H9 (cell line): ENCODE measurements at regions not wholly inside any gene's neighbourhood (a gene's known extent, or its start where the extent isn't known, plus 50 kb on each side); places are given as distances from the start of the nearest gene placed in this dataset.

Experiments
- DNase-seq: peaks from one replicate; pipeline ENCODE4 v3.0.0-alpha.2; 2017
- H2AFZ ChIP-seq: one replicate; pipeline ENCODE4 v1.6.1; 2013; ENCODE audit warnings: mild to moderate bottlenecking, low read length, control low read depth, moderate library complexity
- H2AK5ac ChIP-seq: 2 replicates; pipeline ENCODE4 v1.6.1; 2013; ENCODE audit warnings: low read length, control low read depth, mixed read lengths; ENCODE audit not compliant: insufficient read length
- H2BK120ac ChIP-seq: one replicate; pipeline ENCODE4 v1.6.1; 2013; ENCODE audit warnings: low read depth, mild to moderate bottlenecking, low read length, control low read depth, inconsistent platforms; ENCODE audit not compliant: poor library complexity, severe bottlenecking
- H2BK12ac ChIP-seq: 2 replicates; pipeline ENCODE4 v1.6.1; 2013; ENCODE audit warnings: low read length, control low read depth, mixed read lengths, low read depth; ENCODE audit not compliant: insufficient read length
- H2BK15ac ChIP-seq: 2 replicates; pipeline ENCODE4 v1.6.1; 2013; ENCODE audit warnings: low read depth, low read length, control low read depth
- H2BK20ac ChIP-seq: one replicate; pipeline ENCODE4 v1.6.1; 2013; ENCODE audit warnings: low read depth, mild to moderate bottlenecking, low read length, control low read depth, inconsistent platforms; ENCODE audit not compliant: poor library complexity, severe bottlenecking
- H2BK5ac ChIP-seq: 2 replicates; pipeline ENCODE4 v1.6.1; 2013; ENCODE audit warnings: low read length, control low read depth, mixed read lengths; ENCODE audit not compliant: insufficient read length
- H3K14ac ChIP-seq: 2 replicates; pipeline ENCODE4 v1.6.1; 2013; ENCODE audit warnings: low read length, control low read depth; ENCODE audit not compliant: insufficient read depth
- H3K18ac ChIP-seq: 2 replicates; pipeline ENCODE4 v1.6.1; 2013; ENCODE audit warnings: low read depth, mild to moderate bottlenecking, mixed read lengths, low read length, control low read depth; ENCODE audit not compliant: insufficient read length
- H3K23ac ChIP-seq: 2 replicates; pipeline ENCODE4 v1.6.1; 2013; ENCODE audit warnings: low read length, control low read depth, mixed read lengths, low read depth; ENCODE audit not compliant: insufficient read length
- H3K23me2 ChIP-seq: 2 replicates; pipeline ENCODE4 v1.6.1; 2013; ENCODE audit warnings: low read depth, mild to moderate bottlenecking, mixed read lengths, low read length, control low read depth; ENCODE audit not compliant: insufficient read length, poor library complexity, severe bottlenecking
- H3K27ac ChIP-seq: 2 replicates; pipeline ENCODE4 v1.5.1; 2013; ENCODE audit warnings: low read length, control low read depth, mixed read lengths, low read depth; ENCODE audit not compliant: insufficient read length
- H3K27me3 ChIP-seq: 2 replicates; pipeline ENCODE4 v1.6.1; 2013; ENCODE audit warnings: low read length, control low read depth, inconsistent platforms; ENCODE audit not compliant: insufficient read depth
- H3K4ac ChIP-seq: 2 replicates; pipeline ENCODE4 v1.6.1; 2013; ENCODE audit warnings: low read depth, mild to moderate bottlenecking, control low read depth, inconsistent platforms, low read length, moderate library complexity
- H3K4me1 ChIP-seq: 2 replicates; pipeline ENCODE4 v1.6.1; 2013; ENCODE audit warnings: low read length, control low read depth, inconsistent platforms; ENCODE audit not compliant: insufficient read depth
- H3K4me2 ChIP-seq: 2 replicates; pipeline ENCODE4 v1.6.1; 2013; ENCODE audit warnings: low read length, control low read depth, mixed read lengths; ENCODE audit not compliant: insufficient read length, insufficient read depth
- H3K56ac ChIP-seq: 2 replicates; pipeline ENCODE4 v1.6.1; 2013; ENCODE audit warnings: low read depth, mild to moderate bottlenecking, mixed read lengths, low read length, control low read depth; ENCODE audit not compliant: insufficient read length
- H3K79me1 ChIP-seq: 2 replicates; pipeline ENCODE4 v1.6.1; 2013; ENCODE audit warnings: low read depth, mild to moderate bottlenecking, moderate library complexity, low read length, control low read depth, inconsistent platforms; ENCODE audit not compliant: insufficient read depth, poor library complexity, severe bottlenecking
- H3K79me2 ChIP-seq: 2 replicates; pipeline ENCODE4 v1.6.1; 2013; ENCODE audit warnings: low read length, control low read depth, inconsistent platforms; ENCODE audit not compliant: insufficient read depth
- H3K9ac ChIP-seq: 2 replicates; pipeline ENCODE4 v1.6.1; 2013; ENCODE audit warnings: low read length, control low read depth, mixed read lengths; ENCODE audit not compliant: insufficient read length; ENCODE audit errors: extremely low read depth
- H3K9me3 ChIP-seq: one replicate; pipeline ENCODE4 v1.6.1; 2013; ENCODE audit warnings: low read depth, low read length, inconsistent platforms; ENCODE audit not compliant: control insufficient read depth
- H3T11ph ChIP-seq: one replicate; pipeline ENCODE4 v1.6.1; 2013; ENCODE audit warnings: mild to moderate bottlenecking, low read length, control low read depth, inconsistent platforms
- H4K20me1 ChIP-seq: one replicate; pipeline ENCODE4 v1.6.1; 2013; ENCODE audit not compliant: control insufficient read depth, insufficient read length, insufficient read depth
- H4K5ac ChIP-seq: 2 replicates; pipeline ENCODE4 v1.6.1; 2013; ENCODE audit warnings: low read depth, mild to moderate bottlenecking, mixed read lengths, low read length, control low read depth; ENCODE audit not compliant: insufficient read length
- H4K8ac ChIP-seq: replicated peaks from 2 replicates; pipeline ENCODE4 v1.6.1; 2013; ENCODE audit warnings: low read length, control low read depth, mixed read lengths, low read depth; ENCODE audit not compliant: insufficient read length
- H4K91ac ChIP-seq: 2 replicates; pipeline ENCODE4 v1.6.1; 2013; ENCODE audit warnings: low read depth, mild to moderate bottlenecking, moderate library complexity, mixed read lengths, low read length, control low read depth; ENCODE audit not compliant: insufficient read length
- H3K27ac Mint-ChIP-seq, 3 experiments: 2 replicates in 2 of 3; 3 replicates in 1 of 3; pipeline ENCODE4 v1.8.0; 2020 to 2021; ENCODE audit warnings: mixed read lengths in 3 of 3, mild to moderate bottlenecking in 1 of 3, moderate library complexity in 1 of 3
- H3K27me3 Mint-ChIP-seq: 2 replicates; pipeline ENCODE4 v1.8.0; 2021; ENCODE audit warnings: low read depth, mild to moderate bottlenecking, moderate library complexity, mixed read lengths
- H3K36me3 Mint-ChIP-seq, 3 experiments: 2 replicates in 2 of 3; 3 replicates in 1 of 3; pipeline ENCODE4 v1.8.0; 2020 to 2021; ENCODE audit warnings: low read depth in 3 of 3, mixed read lengths in 3 of 3; ENCODE audit not compliant: insufficient read depth in 1 of 3
- H3K4me1 Mint-ChIP-seq, 2 experiments: 2 replicates each; pipeline ENCODE4 v1.8.0; 2020; ENCODE audit warnings: mixed read lengths in 2 of 2
- H3K4me3 Mint-ChIP-seq, 2 experiments: 2 replicates in 1 of 2; 3 replicates in 1 of 2; pipeline ENCODE4 v1.8.0; 2020 to 2021; ENCODE audit warnings: mild to moderate bottlenecking in 2 of 2, mixed read lengths in 2 of 2, moderate library complexity in 1 of 2
- H3K9me3 Mint-ChIP-seq, 2 experiments: 2 replicates in 1 of 2; 3 replicates in 1 of 2; pipeline ENCODE4 v1.8.0; 2020; ENCODE audit warnings: mild to moderate bottlenecking in 2 of 2, mixed read lengths in 2 of 2, moderate library complexity in 1 of 2
- WGBS: extraction: QIAGEN DNeasy Blood & Tissue Kit; methylation state at CpG from one replicate; pipeline ENCODE4 v1.1.7; 2013; ENCODE audit warnings: missing lambda C conversion rate, low lambda C conversion rate, mixed read lengths; ENCODE audit not compliant: insufficient read length; ENCODE audit errors: extremely low coverage; 5-methylcytosine and 5-hydroxymethylcytosine counted together
- TF ChIP-seq, protein P1 (sequence below): fragments of 200-600 bp; sonication (generic); conservative IDR thresholded peaks from 3 replicates; pipeline ENCODE4 v1.8.0; 2021; ENCODE audit warnings: antibody characterized with exemption, mild to moderate bottlenecking

DNA sequence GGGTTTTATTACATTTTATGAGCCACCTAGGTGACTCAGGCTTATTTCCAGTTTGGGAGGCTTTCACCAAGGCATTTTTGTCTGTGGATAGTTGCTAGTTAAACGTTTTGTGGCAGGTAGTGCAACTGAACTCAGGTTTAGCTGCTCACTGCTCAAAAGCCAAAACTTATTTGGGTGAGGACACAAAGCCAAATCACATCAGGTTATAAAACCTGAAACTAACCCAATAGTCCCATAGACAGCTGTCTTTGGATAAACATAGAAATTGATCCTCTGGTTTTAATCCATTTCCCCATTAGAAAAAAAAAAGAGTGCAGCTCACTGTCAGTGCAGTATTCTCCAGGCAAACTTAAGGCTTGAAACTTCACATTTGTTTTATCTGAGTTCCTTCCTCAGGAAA is 362.6 kb upstream of the TFPI start:
- no CpG with 5 or more reads among the region's 1 CpG for WGBS
- H3K56ac ChIP-seq, result no peak overlapping the region

More for the DNA sequence above, 362.6 kb upstream of the TFPI start:
- Histone ChIP-seq H3K27me3 (no peaks in the 10 kb centered on the region), H3K27ac (no peak overlapping the region), H2AFZ (no peak overlapping the region), H3K14ac (no peak overlapping the region), H2BK12ac (no peak overlapping the region), H2BK120ac (no peak overlapping the region), H3K79me1 (no peaks in the 10 kb centered on the region), H3K4ac (no peak overlapping the region), H3K9ac (no peak overlapping the region), H2AK5ac (no peak overlapping the region), H4K8ac (no peak overlapping the region), H4K91ac (no peak overlapping the region), H4K20me1 (no peaks in the 10 kb centered on the region), H2BK20ac (no peak overlapping the region), H2BK5ac (no peak overlapping the region), H3K4me2 (no peak overlapping the region), H3K18ac (no peak overlapping the region), H3K79me2 (no peaks in the 10 kb centered on the region), H3K23ac (no peak overlapping the region), H3K23me2 (no peaks in the 10 kb centered on the region), H2BK15ac (no peak overlapping the region), H4K5ac (no peak overlapping the region), H3T11ph (no peak overlapping the region), H3K9me3 (no peaks in the 10 kb centered on the region), H3K4me1 (no peaks in the 10 kb centered on the region)
- no peaks in the 10 kb centered on the region; a peak in 1 of 4 replicates for H3K4me1 Mint-ChIP-seq
- H3K27me3 Mint-ChIP-seq, result no peaks in the 10 kb centered on the region
- H3K36me3 Mint-ChIP-seq, result no peaks in the 10 kb centered on the region
- no peaks in the 10 kb centered on the region for H3K9me3 Mint-ChIP-seq
- TF ChIP-seq, protein P1, sequence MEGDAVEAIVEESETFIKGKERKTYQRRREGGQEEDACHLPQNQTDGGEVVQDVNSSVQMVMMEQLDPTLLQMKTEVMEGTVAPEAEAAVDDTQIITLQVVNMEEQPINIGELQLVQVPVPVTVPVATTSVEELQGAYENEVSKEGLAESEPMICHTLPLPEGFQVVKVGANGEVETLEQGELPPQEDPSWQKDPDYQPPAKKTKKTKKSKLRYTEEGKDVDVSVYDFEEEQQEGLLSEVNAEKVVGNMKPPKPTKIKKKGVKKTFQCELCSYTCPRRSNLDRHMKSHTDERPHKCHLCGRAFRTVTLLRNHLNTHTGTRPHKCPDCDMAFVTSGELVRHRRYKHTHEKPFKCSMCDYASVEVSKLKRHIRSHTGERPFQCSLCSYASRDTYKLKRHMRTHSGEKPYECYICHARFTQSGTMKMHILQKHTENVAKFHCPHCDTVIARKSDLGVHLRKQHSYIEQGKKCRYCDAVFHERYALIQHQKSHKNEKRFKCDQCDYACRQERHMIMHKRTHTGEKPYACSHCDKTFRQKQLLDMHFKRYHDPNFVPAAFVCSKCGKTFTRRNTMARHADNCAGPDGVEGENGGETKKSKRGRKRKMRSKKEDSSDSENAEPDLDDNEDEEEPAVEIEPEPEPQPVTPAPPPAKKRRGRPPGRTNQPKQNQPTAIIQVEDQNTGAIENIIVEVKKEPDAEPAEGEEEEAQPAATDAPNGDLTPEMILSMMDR, result no peak
- no peak overlapping the region for H3K27ac Mint-ChIP-seq
- no peak for DNase-seq
- no peak overlapping the region for H3K4me3 Mint-ChIP-seq
